Mesendoderm (in vitro differentiated cells): ENCODE measurements at regions not wholly inside any gene's neighbourhood (a gene's known extent, or its start where the extent isn't known, plus 50 kb on each side); places are given as distances from the start of the nearest gene placed in this dataset.
"Not testable (repeated sequence)": the region's sequence is repeated elsewhere in the genome, so short reads cannot be mapped to it uniquely, and the experiment has no call there.

Experiments used
- DNase-seq: peaks from one replicate; pipeline ENCODE4 v3.0.0; 2013
- H2AK5ac ChIP-seq: 2 replicates; pipeline ENCODE4 v1.6.1; 2013; ENCODE audit warnings: low read length, inconsistent platforms
- H2BK120ac ChIP-seq: 2 replicates; pipeline ENCODE4 v1.6.1; 2013; ENCODE audit warnings: low read depth, mild to moderate bottlenecking, low read length, moderate library complexity, mixed read lengths
- H2BK15ac ChIP-seq: replicated peaks from 2 replicates; pipeline ENCODE4 v1.6.1; 2013; ENCODE audit warnings: low read depth, mild to moderate bottlenecking, moderate library complexity
- H2BK5ac ChIP-seq: 2 replicates; pipeline ENCODE4 v1.6.1; 2013; ENCODE audit warnings: low read length, inconsistent platforms
- H3K18ac ChIP-seq: 2 replicates; pipeline ENCODE4 v1.6.1; 2013; ENCODE audit warnings: mild to moderate bottlenecking, low read length, mixed read lengths
- H3K23ac ChIP-seq: one replicate; pipeline ENCODE4 v1.6.1; 2013; ENCODE audit warnings: low read length
- H3K27ac ChIP-seq: 2 replicates; pipeline ENCODE4 v1.5.1; 2013; ENCODE audit warnings: low read depth, mild to moderate bottlenecking, inconsistent platforms, low read length, moderate library complexity
- H3K27me3 ChIP-seq: 2 replicates; pipeline ENCODE4 v1.6.1; 2013; ENCODE audit warnings: low read length, control low read depth, mild to moderate bottlenecking, inconsistent platforms; ENCODE audit not compliant: insufficient read depth, poor library complexity
- H3K36me3 ChIP-seq: 2 replicates; pipeline ENCODE4 v1.6.1; 2013; ENCODE audit warnings: low read length, inconsistent platforms; ENCODE audit not compliant: control insufficient read depth, insufficient read depth
- H3K4ac ChIP-seq: one replicate; pipeline ENCODE4 v1.6.1; 2013; ENCODE audit warnings: low read depth, mild to moderate bottlenecking, low read length, moderate library complexity
- H3K4me1 ChIP-seq: 2 replicates; pipeline ENCODE4 v1.6.1; 2013; ENCODE audit warnings: low read depth, low read length, inconsistent platforms; ENCODE audit not compliant: control insufficient read depth
- H3K4me2 ChIP-seq: 2 replicates; pipeline ENCODE4 v1.6.1; 2013; ENCODE audit warnings: low read length
- H3K4me3 ChIP-seq: 2 replicates; pipeline ENCODE4 v1.5.1; 2013; ENCODE audit warnings: mild to moderate bottlenecking, low read length
- H3K56ac ChIP-seq: one replicate; pipeline ENCODE4 v1.6.1; 2013; ENCODE audit warnings: low read length
- H3K79me1 ChIP-seq: 2 replicates; pipeline ENCODE4 v1.6.1; 2013; ENCODE audit warnings: low read length, inconsistent platforms
- H3K79me2 ChIP-seq: 2 replicates; pipeline ENCODE4 v1.6.1; 2013; ENCODE audit warnings: mild to moderate bottlenecking, low read length; ENCODE audit not compliant: control insufficient read depth, insufficient read depth
- H3K9ac ChIP-seq: 2 replicates; pipeline ENCODE4 v1.6.1; 2013; ENCODE audit warnings: low read length, inconsistent platforms
- H4K5ac ChIP-seq: one replicate; pipeline ENCODE4 v1.6.1; 2013; ENCODE audit warnings: low read length
- H4K8ac ChIP-seq: one replicate; pipeline ENCODE4 v1.6.1; 2013; ENCODE audit warnings: low read depth, mild to moderate bottlenecking, control low read depth, low read length, moderate library complexity
- WGBS: extraction: QIAGEN DNeasy Blood & Tissue Kit; methylation state at CpG from one replicate; pipeline ENCODE4 v1.1.7; 2013; ENCODE audit warnings: low lambda C conversion rate, missing lambda C conversion rate; ENCODE audit not compliant: insufficient coverage; ENCODE audit errors: extremely low coverage; 5-methylcytosine and 5-hydroxymethylcytosine counted together

DNA sequence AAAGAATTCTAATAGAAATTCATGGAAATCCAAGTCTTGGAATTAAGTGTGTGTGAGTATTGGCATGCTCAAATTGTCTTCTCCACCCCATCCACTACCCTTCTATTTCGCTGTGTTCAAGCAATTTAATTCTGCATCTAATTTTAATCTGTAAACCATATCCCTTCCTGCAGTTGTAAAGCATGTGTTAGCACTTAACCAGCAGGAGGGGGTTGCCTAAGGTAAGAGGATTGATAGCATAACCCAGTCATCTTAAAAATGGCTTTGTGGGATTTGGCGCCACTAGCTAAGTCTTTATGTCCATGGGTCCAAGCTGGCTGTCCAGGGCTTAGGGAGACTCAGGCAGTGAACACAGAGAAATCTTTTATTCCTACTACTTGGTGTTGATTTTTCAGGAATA is 210.3 kb downstream of the PTPRC start:
- H3K4me1 ChIP-seq: no peaks in the 10 kb centered on the region
- peak; percentile 32 for DNase-seq
- H3K4me3 ChIP-seq: no peak overlapping the region
- H3K56ac ChIP-seq: no peak overlapping the region
- H3K79me2 ChIP-seq: no peaks in the 10 kb centered on the region
- H2BK120ac ChIP-seq: no peak overlapping the region
- no peaks in the 10 kb centered on the region for H3K36me3 ChIP-seq
- no CpG with 5 or more reads among the region's 2 CpGs for WGBS
- H3K27ac ChIP-seq: no peak overlapping the region
- no peak overlapping the region for H2BK15ac ChIP-seq
- no peak overlapping the region for H3K4ac ChIP-seq
- H3K23ac ChIP-seq: no peak overlapping the region
- H3K18ac ChIP-seq: no peak overlapping the region
- no peak overlapping the region for H4K8ac ChIP-seq
- H3K9ac ChIP-seq: no peak overlapping the region
- H4K5ac ChIP-seq: no peak overlapping the region
- no peak overlapping the region for H3K4me2 ChIP-seq
- H3K27me3 ChIP-seq: no peaks in the 10 kb centered on the region
- H2BK5ac ChIP-seq: no peak overlapping the region
- H3K79me1 ChIP-seq: no peaks in the 10 kb centered on the region
- H2AK5ac ChIP-seq: no peak overlapping the region

DNA sequence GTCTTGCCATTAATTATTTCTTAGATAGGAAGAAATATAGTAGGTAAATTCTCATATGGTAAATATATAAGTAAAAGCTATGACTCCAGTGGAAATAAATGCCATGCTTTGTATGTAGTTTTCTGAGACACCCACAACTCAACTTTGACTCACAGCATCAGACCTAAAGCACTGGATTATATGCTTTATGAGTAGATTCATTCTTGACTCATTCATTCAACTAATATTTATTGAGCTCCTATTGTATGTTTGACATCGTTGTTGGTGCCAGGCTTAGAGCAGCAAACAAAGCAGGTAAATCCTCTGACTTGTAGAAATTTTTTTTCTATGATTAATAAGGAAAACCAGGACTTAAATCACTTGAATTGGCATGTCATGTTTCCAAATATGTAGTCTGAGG is 211.4 kb downstream of the PTPRC start:
- Histone ChIP-seq H3K27ac (no peak overlapping the region), H3K79me1 (no peaks in the 10 kb centered on the region), H3K4me3 (no peak overlapping the region)

GRCh38 chr1:198850966-198851365 is 212.1 kb downstream of the PTPRC start:
- not testable (repeated sequence) for H4K8ac ChIP-seq, H4K5ac ChIP-seq, H3K4me1 ChIP-seq, H3K4me2 ChIP-seq, DNase-seq, H2BK5ac ChIP-seq, H3K27me3 ChIP-seq, H3K27ac ChIP-seq, H2BK120ac ChIP-seq, H3K56ac ChIP-seq, H2BK15ac ChIP-seq, H3K4ac ChIP-seq, H3K79me2 ChIP-seq, H3K23ac ChIP-seq, H3K9ac ChIP-seq, H3K4me3 ChIP-seq, H3K79me1 ChIP-seq, H2AK5ac ChIP-seq, H3K36me3 ChIP-seq, H3K18ac ChIP-seq
- no CpG with 5 or more reads among the region's 5 CpGs for WGBS

More for the DNA sequence above, 211.4 kb downstream of the PTPRC start:
- H2BK120ac ChIP-seq: no peak overlapping the region
- no peak overlapping the region for H3K9ac ChIP-seq
- H4K8ac ChIP-seq: no peak overlapping the region
- H3K79me2 ChIP-seq: no peaks in the 10 kb centered on the region
- H3K23ac ChIP-seq: no peak overlapping the region
- no peak overlapping the region for H2BK5ac ChIP-seq
- H3K4ac ChIP-seq: no peak overlapping the region
- WGBS: no CpG with 5 or more reads among the region's 1 CpG
- no peak overlapping the region for H3K18ac ChIP-seq
- no peak overlapping the region for H2AK5ac ChIP-seq
- no peak overlapping the region for H3K4me2 ChIP-seq
- no peaks in the 10 kb centered on the region for H3K36me3 ChIP-seq
- no peaks in the 10 kb centered on the region for H3K4me1 ChIP-seq
- no peaks in the 10 kb centered on the region for H3K27me3 ChIP-seq
- no peak overlapping the region for H2BK15ac ChIP-seq
- H3K56ac ChIP-seq: no peak overlapping the region
- H4K5ac ChIP-seq: no peak overlapping the region
- no peak for DNase-seq

- Histone ChIP-seq H3K79me1 (no peaks in the 10 kb centered on the region), H3K9ac (no peak overlapping the region), H3K36me3 (no peaks in the 10 kb centered on the region), H2AK5ac (no peak overlapping the region), H3K56ac (no peak overlapping the region), H4K5ac (no peak overlapping the region), H3K4ac (no peak overlapping the region), H2BK120ac (no peak overlapping the region), H3K79me2 (no peaks in the 10 kb centered on the region), H2BK15ac (no peak overlapping the region), H3K27ac (no peak overlapping the region), H3K4me2 (no peak overlapping the region), H3K18ac (no peak overlapping the region), H3K23ac (no peak overlapping the region), H3K27me3 (no peaks in the 10 kb centered on the region), H3K4me3 (no peak overlapping the region), H2BK5ac (no peak overlapping the region), H3K4me1 (no peaks in the 10 kb centered on the region), H4K8ac (no peak overlapping the region)
- peak; percentile 83 for DNase-seq
- no CpG with 5 or more reads among the region's 2 CpGs for WGBS
These were observed 217.8 kb downstream of the PTPRC start for GRCh38 chr1:198856601-198857000.

GRCh38 chr1:198858033-198858432 is 219.2 kb downstream of the PTPRC start:
- no peaks in the 10 kb centered on the region for H3K79me1 ChIP-seq

GRCh38 chr1:198860371-198860770 is 221.5 kb downstream of the PTPRC start:
- Histone ChIP-seq H3K27ac (no peak overlapping the region), H3K4me2 (no peak overlapping the region), H3K18ac (no peak overlapping the region), H4K5ac (no peak overlapping the region), H3K4me1 (no peaks in the 10 kb centered on the region), H3K56ac (no peak overlapping the region), H2BK15ac (no peak overlapping the region), H3K4me3 (no peak overlapping the region), H3K4ac (no peak overlapping the region), H3K9ac (no peak overlapping the region), H3K23ac (no peak overlapping the region), H2AK5ac (no peak overlapping the region), H2BK5ac (no peak overlapping the region), H3K79me1 (no peaks in the 10 kb centered on the region), H4K8ac (no peak overlapping the region), H3K36me3 (no peaks in the 10 kb centered on the region), H2BK120ac (no peak overlapping the region), H3K27me3 (no peaks in the 10 kb centered on the region), H3K79me2 (no peaks in the 10 kb centered on the region)
- no CpG with 5 or more reads among the region's 2 CpGs for whole genome bisulfite sequencing
- no peak for DNase-seq

More at GRCh38 chr1:198858033-198858432, 219.2 kb downstream of the PTPRC start:
- Histone ChIP-seq H3K23ac (no peak overlapping the region), H2AK5ac (no peak overlapping the region), H3K4me1 (no peaks in the 10 kb centered on the region), H3K27ac (no peak overlapping the region), H2BK15ac (no peak overlapping the region), H4K8ac (no peak overlapping the region), H3K27me3 (no peaks in the 10 kb centered on the region), H3K56ac (no peak overlapping the region), H3K4ac (no peak overlapping the region), H2BK5ac (no peak overlapping the region), H2BK120ac (no peak overlapping the region), H3K36me3 (no peaks in the 10 kb centered on the region), H3K4me2 (no peak overlapping the region), H4K5ac (no peak overlapping the region), H3K79me2 (no peaks in the 10 kb centered on the region), H3K9ac (no peak overlapping the region), H3K18ac (no peak overlapping the region), H3K4me3 (no peak overlapping the region)
- no CpG with 5 or more reads among the region's 2 CpGs for WGBS
- no peak for DNase-seq
